ENCODE measurements at regions not wholly inside any gene's neighbourhood (a gene's known extent, or its start where the extent isn't known, plus 50 kb on each side); places are given as distances from the start of the nearest gene placed in this dataset.

DNA sequence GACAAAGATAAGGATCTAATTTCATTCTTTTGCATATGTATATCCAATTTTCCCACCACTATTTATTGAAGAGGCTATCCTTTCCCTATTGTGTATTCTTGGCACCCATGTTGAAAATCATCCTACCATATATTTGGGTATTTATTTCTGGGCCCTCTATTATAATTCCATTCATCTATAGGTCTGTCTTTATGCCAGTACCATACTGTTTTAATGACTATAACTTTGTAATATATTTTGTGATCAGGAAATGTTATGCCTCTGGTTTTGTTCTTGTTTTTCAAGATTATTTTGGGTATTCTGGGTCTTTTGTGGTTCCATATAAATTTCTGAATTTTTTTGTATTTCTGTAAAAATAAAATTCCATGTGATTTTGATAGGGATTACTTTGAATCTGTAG is 347.6 kb upstream of the SULF2 start:
- no peak for DNase-seq
- Histone ChIP-seq H3K9me3 (replicated peaks in 1 of 2; ENCODE audit: control insufficient read depth in 1 of 2, insufficient read depth in 1 of 2, low read length in 2 of 2) (no peaks in the 10 kb centered on the region), H3K4me2 (replicated peaks; ENCODE audit: extremely low read depth, low read length, poor library complexity, severe bottlenecking) (no peak overlapping the region), H3K9ac (ENCODE audit: insufficient read depth, low read length, poor library complexity, severe bottlenecking) (no peak overlapping the region), H3K4me3 (replicated peaks in 1 of 3; ENCODE audit: low read depth in 2 of 3, low read length in 3 of 3) (no peak overlapping the region), H3K27me3 (ENCODE audit: control insufficient read depth in 2 of 2, insufficient read depth in 2 of 2, low read length in 2 of 2) (peaks cover 0 to 2% of the 10 kb centered on the region in 2 donors), H3K27ac (ENCODE audit: low read depth in 1 of 2, low read length in 2 of 2) (no peak overlapping the region), H4K20me1 (ENCODE audit: insufficient read depth, low read length) (no peaks in the 10 kb centered on the region), H3K36me3 (replicated peaks in 1 of 2; ENCODE audit: control insufficient read depth in 1 of 2, insufficient read depth in 2 of 2, low read length in 2 of 2) (no peaks in the 10 kb centered on the region), H3K4me1 (ENCODE audit: control insufficient read depth in 1 of 2, insufficient read depth in 2 of 2, low read length in 2 of 2) (no peaks in the 10 kb centered on the region), H3K79me2 (ENCODE audit: insufficient read depth, low read length) (no peaks in the 10 kb centered on the region), H2AFZ (ENCODE audit: insufficient read depth, low read depth, low read length, poor library complexity, severe bottlenecking) (no peak overlapping the region)
- Mint-ChIP-seq H3K4me3 (no peak overlapping the region), H3K27me3 (ENCODE audit: low read depth in 3 of 3) (peaks cover 5 to 19% (median 5%) of the 10 kb centered on the region in 3 donors), H3K9me3 (peaks cover 0 to 7% (median 6%) of the 10 kb centered on the region in 7 donors), H3K36me3 (no peaks in the 10 kb centered on the region), H3K4me1 (no peaks in the 10 kb centered on the region), H3K27ac (no peak overlapping the region)
- no peak for TF ChIP-seq CTCF (IDR thresholded peaks at IDR 0.05)
- intact Hi-C loops (cut with micrococcal nuclease) = no loop called here

DNA sequence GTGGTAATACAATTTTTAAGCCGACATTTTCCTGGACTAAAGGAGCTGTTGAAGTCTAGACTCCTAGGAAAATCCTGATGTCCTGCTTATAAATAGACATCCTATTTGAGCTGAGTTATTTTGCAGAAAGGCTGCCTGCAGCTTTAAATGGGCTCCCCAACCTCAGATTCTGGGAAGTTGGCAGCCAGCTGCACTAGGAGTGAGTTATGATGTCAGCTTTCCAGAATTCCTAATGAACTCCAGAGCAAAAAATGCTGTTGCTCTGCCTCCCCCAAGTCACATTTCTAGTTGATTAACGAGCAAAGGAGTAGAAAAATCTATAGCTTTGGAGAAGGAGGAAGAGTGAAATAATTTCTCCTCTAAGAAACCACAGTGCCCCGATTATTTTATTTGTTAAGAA is 346.3 kb upstream of the SULF2 start:
- Mint-ChIP-seq H3K27me3 (ENCODE audit: low read depth in 3 of 3) (peaks cover 5 to 17% (median 5%) of the 10 kb centered on the region in 3 donors), H3K9me3 (peaks cover 0 to 7% (median 6%) of the 10 kb centered on the region in 7 donors), H3K27ac (no peak overlapping the region), H3K4me3 (no peak overlapping the region), H3K4me1 (no peaks in the 10 kb centered on the region), H3K36me3 (no peaks in the 10 kb centered on the region)
- Histone ChIP-seq H4K20me1 (ENCODE audit: insufficient read depth, low read length) (no peaks in the 10 kb centered on the region), H3K27me3 (ENCODE audit: control insufficient read depth in 2 of 2, insufficient read depth in 2 of 2, low read length in 2 of 2) (peaks cover 0 to 2% of the 10 kb centered on the region in 2 donors), H3K4me2 (replicated peaks; ENCODE audit: extremely low read depth, low read length, poor library complexity, severe bottlenecking) (no peak overlapping the region), H3K27ac (ENCODE audit: low read depth in 1 of 2, low read length in 2 of 2) (no peak overlapping the region), H3K79me2 (ENCODE audit: insufficient read depth, low read length) (no peaks in the 10 kb centered on the region), H3K4me1 (ENCODE audit: control insufficient read depth in 1 of 2, insufficient read depth in 2 of 2, low read length in 2 of 2) (no peaks in the 10 kb centered on the region), H3K9me3 (replicated peaks in 1 of 2; ENCODE audit: control insufficient read depth in 1 of 2, insufficient read depth in 1 of 2, low read length in 2 of 2) (no peaks in the 10 kb centered on the region), H3K4me3 (replicated peaks in 1 of 3; ENCODE audit: low read depth in 2 of 3, low read length in 3 of 3) (no peak overlapping the region), H3K9ac (ENCODE audit: insufficient read depth, low read length, poor library complexity, severe bottlenecking) (no peak overlapping the region), H3K36me3 (replicated peaks in 1 of 2; ENCODE audit: control insufficient read depth in 1 of 2, insufficient read depth in 2 of 2, low read length in 2 of 2) (no peaks in the 10 kb centered on the region), H2AFZ (ENCODE audit: insufficient read depth, low read depth, low read length, poor library complexity, severe bottlenecking) (no peak overlapping the region)
- no peak for TF ChIP-seq CTCF (IDR thresholded peaks at IDR 0.05)
- no peak for DNase-seq
- WGBS (ENCODE audit: insufficient coverage) = no CpG with 5 or more reads among the region's 3 CpGs
- intact Hi-C loops (cut with micrococcal nuclease) = no loop called here

All from CD14-positive monocyte (primary cell).